ENCODE measurements at regions not wholly inside any gene's neighbourhood (a gene's known extent, or its start where the extent isn't known, plus 50 kb on each side); places are given as distances from the start of the nearest gene placed in this dataset.

DNA sequence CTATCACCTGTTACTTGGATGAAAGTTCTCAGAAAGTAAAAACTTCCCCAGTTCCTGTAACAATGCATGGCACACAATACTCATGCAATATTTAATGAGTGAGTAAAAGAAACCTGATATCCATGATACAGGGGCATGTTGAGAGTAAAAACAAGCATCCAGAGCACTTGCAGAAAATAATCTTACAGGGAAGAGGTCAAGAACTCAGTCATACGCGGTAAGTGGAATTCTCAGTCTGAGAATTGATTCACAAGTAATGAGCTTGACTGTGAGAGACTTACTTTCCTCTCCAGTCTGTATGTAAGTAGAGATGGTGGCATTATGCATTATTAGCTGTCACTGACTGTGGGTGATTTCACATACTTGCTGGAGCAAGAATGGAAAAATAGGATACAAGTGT is 976.9 kb downstream of the BRINP3 start:
- TF ChIP-seq CTCF (IDR thresholded peaks at IDR 0.05): no peak
- TF ChIP-seq POLR2A (IDR thresholded peaks at IDR 0.05): no peak
